Germinal center (tissue), 1 donor: ENCODE measurements at regions not wholly inside any gene's neighbourhood (a gene's known extent, or its start where the extent isn't known, plus 50 kb on each side); places are given as distances from the start of the nearest gene placed in this dataset.
"Not testable (repeated sequence)": the region's sequence is repeated elsewhere in the genome, so short reads cannot be mapped to it uniquely, and the experiment has no call there.

Source experiments
- DNase-seq: peaks from one replicate; pipeline ENCODE4 v3.0.0; 2012; ENCODE audit warnings: mixed read lengths, low spot score

GRCh38 chr21:22164912-22165311 is 1166.7 kb downstream of the NCAM2 start:
- DNase-seq: no peak

- no peak for DNase-seq
These were observed 1176.5 kb downstream of the NCAM2 start for GRCh38 chr21:22174746-22175145.

GRCh38 chr21:22189278-22189677 is 1191.1 kb downstream of the NCAM2 start:
- no peak for DNase-seq

GRCh38 chr21:22191581-22191980 is 1193.4 kb downstream of the NCAM2 start:
- no peak for DNase-seq

GRCh38 chr21:22192766-22193165 is 1194.6 kb downstream of the NCAM2 start:
- DNase-seq: no peak

- not testable (repeated sequence) for DNase-seq
These were observed 1196.8 kb downstream of the NCAM2 start for GRCh38 chr21:22194986-22195385.

GRCh38 chr21:22200378-22201092 is 1202.3 kb downstream of the NCAM2 start:
- no peak for DNase-seq

GRCh38 chr21:22201126-22201525 is 1202.9 kb downstream of the NCAM2 start:
- no peak for DNase-seq

- no peak for DNase-seq
These were observed 1203.5 kb downstream of the NCAM2 start for GRCh38 chr21:22201669-22202068.

GRCh38 chr21:22209304-22209700 is 1211.1 kb downstream of the NCAM2 start:
- no peak for DNase-seq

- DNase-seq: no peak
These were observed 1213.7 kb downstream of the NCAM2 start for GRCh38 chr21:22211943-22212342.

- no peak for DNase-seq
These were observed 1225.2 kb downstream of the NCAM2 start for GRCh38 chr21:22223385-22223784.

GRCh38 chr21:22224261-22224660 is 1226.1 kb downstream of the NCAM2 start:
- DNase-seq: no peak

- DNase-seq: no peak
These were observed 1227.1 kb downstream of the NCAM2 start for GRCh38 chr21:22225299-22225698.

- no peak for DNase-seq
These were observed 1232.8 kb downstream of the NCAM2 start for GRCh38 chr21:22231013-22231412.

- no peak for DNase-seq
These were observed 1237.8 kb downstream of the NCAM2 start for GRCh38 chr21:22235866-22236590.

GRCh38 chr21:22244516-22244915 is 1246.3 kb downstream of the NCAM2 start:
- DNase-seq: no peak

GRCh38 chr21:22250355-22250754 is 1252.1 kb downstream of the NCAM2 start:
- DNase-seq: no peak

- DNase-seq: no peak
These were observed 1255.6 kb downstream of the NCAM2 start for GRCh38 chr21:22253761-22254160.

- no peak for DNase-seq
These were observed 1260.6 kb downstream of the NCAM2 start for GRCh38 chr21:22258821-22259220.

- no peak for DNase-seq
These were observed 1262.1 kb downstream of the NCAM2 start for GRCh38 chr21:22260274-22260673.

GRCh38 chr21:22263890-22264289 is 1265.7 kb downstream of the NCAM2 start:
- no peak for DNase-seq

- no peak for DNase-seq
These were observed 1279.1 kb downstream of the NCAM2 start for GRCh38 chr21:22277341-22277740.

GRCh38 chr21:22278366-22278765 is 1280.2 kb downstream of the NCAM2 start:
- no peak for DNase-seq
